ENCODE measurements at regions not wholly inside any gene's neighbourhood (a gene's known extent, or its start where the extent isn't known, plus 50 kb on each side); places are given as distances from the start of the nearest gene placed in this dataset.

DNA sequence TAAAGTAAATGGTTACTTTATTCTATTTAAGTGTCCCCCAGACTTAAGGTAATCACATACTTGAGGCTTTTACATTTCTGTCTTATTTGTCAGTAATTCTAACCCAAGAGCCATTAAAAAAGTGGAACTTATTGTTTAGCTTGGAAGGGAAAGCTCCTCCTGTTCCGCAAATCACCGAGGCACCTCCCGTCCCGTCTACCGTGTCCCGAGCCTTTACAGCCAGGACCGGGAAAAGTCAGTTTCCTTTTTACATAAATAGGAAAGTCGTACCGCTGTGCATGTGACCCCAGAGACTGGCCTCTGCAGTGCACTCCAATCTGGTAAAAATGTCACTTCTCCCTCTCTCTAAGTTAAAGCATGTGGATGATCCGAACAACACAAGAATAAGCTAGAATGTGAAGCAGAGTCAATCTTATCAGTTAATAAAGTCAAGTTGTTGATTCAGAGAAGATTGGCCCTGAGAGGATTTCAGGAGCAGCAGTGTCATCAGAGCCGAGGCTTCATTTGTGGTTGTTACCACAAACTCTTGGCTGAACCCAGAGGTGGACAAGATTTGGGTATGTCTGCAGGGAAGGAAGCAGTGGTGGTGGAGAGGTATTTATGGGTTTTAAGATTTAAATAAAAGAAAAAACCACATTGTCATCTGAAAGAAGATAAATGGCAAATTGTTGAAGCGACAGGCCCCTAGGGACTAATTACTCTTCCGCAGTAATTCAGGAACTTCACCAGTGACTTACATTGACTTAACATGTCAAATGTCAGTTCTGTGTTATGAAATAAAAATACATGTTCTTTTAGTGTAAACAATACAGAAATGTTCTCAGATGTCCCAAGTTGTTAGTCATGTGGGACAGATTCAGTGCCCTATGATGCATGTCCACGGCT is 316.6 kb upstream of the ZNF32 start:
- no peak for DNase-seq

DNA sequence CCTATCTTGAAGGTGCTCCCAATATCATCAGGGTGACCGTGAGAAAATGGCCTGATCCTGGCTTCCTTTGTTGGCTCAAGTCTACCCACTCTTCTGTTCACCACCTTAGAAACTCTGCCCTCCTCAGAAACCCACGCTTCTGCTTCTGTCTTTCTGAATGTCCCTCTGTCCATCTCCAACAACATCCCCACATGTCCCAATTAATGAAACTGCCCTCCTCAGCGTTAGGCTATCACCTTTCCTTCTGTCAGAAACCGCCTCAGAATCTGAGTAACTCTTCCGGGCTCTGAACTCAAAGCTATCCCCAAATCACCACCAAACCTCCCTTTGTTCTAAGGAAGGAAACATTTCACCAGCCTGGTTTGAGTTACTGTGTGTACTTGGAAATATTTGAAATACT is 315.8 kb upstream of the ZNF32 start:
- DNase-seq: no peak

DNA sequence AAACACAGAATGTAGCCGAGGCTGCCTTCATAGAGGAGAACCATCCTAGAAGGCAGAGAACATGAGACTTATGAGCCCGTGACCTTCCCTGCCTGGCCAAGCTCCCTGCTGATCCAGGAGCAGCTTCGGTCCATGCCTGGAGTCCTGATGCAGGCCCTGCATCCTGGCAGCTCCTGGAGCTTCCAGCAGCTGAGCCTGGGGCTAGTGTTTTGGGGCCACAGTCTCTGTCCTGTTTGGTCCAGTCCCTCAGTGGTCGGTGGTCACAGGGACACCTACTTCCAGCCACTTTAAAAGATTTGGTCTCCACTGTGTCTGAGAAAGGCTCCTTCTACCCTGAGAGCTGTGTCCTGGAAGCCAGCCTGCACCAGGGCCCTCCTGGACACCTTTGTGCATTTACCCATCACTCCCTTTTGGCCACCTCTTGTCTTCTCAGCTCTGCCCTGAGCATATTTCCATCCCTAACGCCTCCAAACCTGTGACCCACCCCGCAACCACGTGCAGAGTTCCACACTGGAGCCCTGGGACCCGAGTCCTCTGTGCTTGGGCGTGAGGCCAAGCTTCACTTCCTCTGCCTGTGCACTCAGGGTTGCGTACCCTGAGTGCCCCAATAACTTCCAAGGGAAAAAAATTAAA is 315.2 kb upstream of the ZNF32 start:
- DNase-seq: no peak

DNA sequence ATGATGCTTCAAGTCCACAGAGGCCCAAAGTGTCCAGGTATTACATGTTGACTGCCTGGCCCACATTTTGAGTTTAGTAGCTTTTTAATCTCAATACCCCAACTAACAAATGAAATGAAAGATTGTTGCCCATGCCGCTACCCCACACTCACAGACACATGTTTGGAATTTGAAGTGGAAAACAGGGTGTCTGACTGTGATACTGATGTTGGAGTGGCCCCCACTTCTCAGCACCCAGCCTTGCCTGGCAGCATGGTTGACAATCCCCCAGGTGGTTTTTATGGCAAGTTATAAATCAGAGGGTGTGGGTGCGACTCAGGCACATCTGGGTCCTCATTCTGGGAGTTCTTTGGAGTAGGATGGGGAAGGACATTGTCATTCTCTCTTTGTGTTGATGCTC is 314.7 kb upstream of the ZNF32 start:
- DNase-seq: no peak

DNA sequence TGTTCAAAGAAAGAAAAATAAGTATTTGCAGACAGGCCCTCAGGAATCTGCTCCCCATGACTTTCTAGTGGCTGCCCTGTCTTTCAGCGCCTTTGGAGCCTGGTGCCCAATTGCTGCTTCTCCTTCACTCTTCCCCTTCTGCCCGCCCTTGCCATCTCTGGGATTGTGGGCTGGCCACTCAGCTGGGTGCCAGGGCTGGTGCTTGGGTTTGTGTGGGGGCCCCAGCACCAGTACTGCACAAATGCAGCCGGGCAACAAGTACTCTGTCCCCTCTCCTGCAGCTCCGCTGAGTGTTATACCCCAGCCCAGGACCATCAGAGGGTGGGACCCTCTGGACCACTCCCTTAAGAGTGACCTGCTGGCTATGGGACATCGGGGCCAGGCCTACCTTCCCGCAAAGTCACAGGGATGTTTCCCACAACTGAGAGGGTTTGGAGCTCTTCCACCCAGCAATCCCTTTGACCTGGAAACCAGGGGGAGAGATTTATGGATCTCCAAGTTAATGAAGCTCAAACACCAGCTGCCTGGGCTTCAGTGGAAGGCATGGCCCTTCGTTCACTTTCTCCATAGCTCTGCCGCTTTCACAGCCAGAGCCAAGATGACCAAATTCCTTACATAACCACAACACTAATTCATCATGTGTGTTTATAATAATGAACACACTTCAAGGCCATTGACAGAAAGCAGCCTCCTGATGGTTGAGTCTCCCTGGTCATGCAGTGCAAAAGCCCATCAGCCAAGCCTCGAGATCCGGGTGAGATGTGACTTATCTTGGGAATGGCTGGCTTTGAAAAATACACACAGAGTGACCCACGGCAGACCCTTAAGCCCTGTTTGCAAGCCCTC is 313.9 kb upstream of the ZNF32 start:
- DNase-seq: no peak

DNA sequence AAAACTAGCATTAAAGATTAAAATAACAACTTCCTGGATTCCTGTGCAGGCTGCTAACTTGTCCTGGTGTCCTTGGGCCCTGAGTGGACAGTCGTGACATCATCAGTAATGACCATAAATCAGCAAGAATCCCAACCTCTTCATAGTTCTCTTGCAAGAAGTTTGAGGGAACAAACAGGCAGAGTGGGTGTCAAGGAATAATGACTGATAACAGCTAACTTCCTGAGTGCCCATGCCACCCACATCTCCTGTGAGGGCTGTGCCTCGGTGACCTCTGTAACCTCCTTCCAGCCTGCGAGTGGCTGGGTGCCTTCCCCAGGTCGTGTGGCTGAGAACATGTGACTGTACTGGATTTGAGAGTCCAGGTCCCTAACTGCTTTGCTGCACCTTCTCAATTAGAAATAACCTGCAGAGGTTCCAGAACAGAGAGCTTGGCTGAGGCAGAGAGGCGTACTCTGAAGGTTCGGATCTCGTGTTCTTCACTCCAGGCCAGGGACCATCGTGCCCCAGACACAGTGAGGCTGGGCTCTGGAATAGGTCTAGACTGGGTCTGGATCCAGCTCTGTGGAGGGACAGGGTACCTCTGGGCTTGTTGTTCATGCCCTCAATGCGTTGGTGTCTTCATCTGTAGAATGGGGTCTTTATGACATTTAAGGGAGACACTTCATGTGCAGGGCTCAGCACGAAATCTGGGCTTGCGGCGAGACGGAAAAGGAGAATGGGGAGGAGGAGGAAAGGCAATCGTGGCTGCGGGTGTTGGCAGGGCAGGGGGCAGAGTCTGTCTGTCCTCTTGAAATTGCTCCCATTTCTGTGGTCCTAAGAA is 313.1 kb upstream of the ZNF32 start:
- DNase-seq: no peak

DNA sequence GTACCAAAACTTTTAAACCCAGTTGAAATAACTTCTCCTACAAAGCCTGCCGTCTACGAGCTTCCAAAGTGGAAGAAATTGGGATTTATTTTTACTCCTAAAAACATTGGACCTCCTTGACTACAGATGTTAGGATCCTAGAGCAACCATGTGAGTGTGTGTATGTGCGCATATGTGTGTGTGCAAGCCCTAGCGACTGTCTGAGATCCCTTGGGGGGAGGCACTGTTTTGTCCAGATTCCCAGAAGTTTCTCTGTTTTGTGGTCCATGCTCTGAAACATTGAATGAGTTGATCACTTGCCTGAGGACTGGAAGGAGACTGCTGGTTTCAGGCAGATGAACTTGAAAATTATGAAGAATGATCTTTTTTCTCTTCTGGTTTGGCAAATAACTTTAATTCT is 312.3 kb upstream of the ZNF32 start:
- DNase-seq: no peak

DNA sequence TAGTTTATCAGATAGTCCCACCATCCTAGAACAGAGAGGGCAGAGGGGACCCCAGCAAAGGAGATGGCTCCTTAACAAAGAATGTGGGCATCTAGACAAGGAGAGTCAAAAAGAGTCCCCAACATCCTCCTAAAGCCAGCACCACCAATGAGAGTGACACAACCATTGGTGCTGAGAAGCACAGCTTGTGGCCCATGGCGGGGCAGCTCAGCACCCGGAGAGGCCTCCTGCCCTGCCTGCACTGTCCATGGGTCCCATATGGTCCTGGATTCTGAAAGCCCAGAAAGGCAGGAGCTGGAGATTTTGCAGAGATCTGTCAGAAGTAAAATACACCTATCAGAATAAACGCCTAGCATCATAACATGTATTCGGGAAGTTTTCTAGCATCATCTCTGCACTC is 311.8 kb upstream of the ZNF32 start:
- no peak for DNase-seq

DNA sequence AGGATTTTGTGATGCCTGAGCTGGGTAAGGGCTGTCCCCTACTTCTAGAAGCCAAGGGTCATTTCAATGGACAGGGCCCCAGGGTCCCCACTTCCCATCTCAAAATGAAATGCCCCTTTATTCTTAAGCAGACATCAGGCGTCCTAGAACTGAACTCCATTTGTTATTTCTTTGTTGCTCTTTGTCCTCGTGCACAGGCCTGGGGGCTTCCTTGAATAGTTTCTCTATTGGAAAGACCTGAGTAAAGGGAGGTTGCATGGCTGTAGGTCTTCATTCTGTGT is 311.4 kb upstream of the ZNF32 start:
- no peak for DNase-seq

DNA sequence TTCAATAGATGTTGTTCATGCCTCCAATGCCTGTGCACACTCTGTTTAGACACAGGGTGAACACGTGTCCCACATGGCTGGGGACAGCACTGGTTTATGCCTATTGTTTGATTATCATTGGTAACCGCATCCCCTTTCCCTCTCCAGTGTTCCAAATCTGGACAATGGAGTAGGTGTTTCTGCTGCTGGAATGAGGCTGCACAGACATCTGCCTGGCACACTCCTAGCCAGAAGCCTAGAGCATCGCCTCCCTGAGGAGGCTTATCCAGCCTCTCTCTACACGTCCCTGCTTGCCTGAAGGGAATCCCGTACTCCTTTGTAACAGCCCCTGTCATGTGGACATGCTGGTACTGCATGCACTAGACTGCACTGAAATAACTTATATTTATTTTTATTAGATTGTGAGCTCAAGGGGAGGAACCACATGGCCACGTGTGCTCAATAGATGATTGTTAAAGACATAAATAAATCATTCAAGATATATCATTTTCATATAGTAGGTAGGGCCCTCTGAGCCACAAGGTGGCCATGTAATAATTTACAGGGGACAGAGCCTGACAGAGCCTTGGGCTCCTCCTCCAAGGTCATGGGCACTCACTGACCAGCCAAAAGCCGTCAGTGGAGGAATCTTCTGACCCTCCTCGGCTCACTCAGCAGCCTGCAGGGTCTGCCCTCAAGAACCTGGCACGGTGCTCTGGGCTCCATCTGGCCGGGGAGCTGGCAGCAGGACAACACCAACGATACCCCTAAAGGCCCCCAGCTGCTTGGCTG is 310.9 kb upstream of the ZNF32 start:
- no peak for DNase-seq

DNA sequence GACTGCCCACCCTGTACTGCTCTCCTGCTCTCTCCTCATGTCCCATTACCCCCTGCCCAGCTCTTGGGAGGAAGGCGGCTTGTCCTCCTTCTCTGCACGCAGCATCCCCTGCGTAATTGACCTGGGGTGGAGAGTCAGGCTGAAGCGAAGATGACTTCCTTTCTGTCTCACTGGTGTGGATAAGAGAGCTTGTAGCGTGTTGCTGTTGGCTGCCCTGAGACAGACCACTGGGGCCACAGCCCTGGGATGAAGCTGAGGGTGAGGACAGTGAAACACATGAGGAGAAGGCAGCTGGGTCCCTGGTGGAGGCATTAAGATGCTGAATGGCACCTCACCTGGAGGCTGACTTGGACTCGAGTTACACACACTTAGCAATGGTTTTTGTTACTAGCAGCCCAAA is 310.3 kb upstream of the ZNF32 start:
- no peak for DNase-seq

DNA sequence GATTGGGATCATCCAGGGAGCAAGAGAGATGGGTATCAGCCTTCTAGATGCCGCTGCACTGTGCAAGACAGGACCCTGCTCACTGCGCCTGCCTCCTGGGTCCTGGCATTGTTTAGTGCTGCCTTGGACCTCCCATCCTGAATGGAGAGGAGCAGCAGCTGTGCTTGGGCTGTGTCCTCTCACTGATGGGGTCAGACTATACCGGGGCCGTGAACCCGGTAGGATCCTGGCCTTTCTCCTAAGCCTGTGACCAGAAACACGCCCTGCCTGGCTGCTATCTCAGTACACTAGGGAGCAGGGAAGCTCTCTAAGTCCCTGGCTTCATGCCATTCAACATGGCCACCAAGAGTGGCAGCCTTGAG is 309.4 kb upstream of the ZNF32 start:
- no peak for DNase-seq

DNA sequence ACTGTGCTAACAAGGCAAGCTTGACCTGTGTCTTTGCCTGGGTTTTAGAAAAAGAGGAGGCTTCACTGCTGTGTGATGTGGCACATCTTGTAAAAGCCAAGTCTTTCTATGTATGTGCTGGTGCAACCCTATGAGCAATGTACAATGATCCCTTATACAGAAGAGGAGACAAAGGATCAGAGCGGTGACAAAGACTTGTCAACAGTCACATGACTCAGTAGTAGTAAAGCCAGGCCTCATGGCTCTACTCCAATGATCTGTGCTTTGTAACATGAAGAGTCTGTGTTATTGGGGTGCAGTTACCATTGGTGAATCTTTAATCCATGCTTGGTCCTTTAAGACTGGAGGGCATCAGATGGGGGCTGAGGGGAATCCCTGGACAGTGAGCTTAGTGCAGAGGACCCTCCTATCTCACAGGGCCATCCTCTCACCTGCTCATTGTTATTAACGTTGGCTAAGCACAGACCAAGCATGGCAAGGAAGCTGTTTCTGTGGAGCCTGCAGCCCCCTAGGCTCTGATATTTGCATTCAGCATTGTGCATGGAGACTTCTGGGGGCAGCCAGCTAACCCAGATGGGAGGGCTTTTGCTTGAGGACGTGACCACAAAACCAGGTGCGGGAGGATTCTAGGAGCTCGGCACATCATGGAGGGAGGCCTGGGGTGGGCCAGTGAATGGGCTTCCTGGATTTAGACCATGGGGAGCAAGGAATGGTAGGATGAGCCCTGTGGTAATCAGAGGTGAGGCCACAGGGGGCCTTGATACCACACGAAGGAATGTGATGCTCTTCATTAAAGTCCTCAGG is 308.8 kb upstream of the ZNF32 start:
- DNase-seq: no peak

DNA sequence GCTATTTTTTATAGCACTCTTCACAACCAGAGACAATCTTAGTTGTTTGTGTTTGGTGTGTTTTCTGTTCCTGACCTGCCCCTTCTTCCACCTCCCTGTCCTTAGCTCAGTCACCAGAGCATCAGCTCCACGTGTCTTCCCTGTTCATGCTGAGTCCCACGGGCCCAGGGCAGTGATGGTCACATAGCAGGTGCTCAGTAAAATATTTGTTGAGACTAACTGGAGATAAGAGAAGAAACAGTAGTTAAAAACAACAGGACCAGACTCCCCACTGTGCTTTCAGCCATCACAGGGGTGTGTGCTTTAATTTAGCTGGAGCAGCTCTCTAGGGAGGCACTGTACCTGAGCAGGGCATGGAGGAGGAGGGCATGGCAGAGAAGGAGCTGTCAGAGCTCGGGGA is 307.3 kb upstream of the ZNF32 start:
- DNase-seq: no peak

DNA sequence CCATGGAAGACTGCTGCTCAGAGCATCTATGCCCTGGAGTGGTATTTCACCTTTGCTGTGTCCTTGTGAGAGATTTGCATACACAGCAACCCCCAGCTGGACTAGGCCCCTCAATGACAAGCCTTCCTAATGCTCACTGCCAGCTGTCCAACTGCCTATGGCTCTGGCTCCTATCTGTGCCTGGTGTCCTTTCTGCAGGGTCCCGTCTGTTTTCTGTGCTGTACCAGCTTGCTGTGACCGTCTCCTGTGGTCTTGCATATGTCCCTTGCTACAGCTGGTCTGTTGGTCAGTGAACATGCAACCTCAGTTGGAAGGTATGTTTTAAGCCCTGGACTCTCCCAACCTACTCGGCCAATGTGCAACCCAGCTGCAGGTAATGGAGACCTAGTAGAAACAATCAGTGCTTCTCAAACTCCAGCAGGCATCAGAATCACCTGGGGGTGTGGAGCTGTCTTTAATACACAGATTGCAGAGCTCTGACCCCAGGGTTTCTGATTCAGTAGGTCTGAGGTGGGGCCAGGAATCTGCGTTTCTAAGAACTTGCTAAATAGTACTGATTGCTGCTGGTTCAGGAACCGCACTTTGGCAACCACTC is 306.4 kb upstream of the ZNF32 start:
- no peak for DNase-seq

DNA sequence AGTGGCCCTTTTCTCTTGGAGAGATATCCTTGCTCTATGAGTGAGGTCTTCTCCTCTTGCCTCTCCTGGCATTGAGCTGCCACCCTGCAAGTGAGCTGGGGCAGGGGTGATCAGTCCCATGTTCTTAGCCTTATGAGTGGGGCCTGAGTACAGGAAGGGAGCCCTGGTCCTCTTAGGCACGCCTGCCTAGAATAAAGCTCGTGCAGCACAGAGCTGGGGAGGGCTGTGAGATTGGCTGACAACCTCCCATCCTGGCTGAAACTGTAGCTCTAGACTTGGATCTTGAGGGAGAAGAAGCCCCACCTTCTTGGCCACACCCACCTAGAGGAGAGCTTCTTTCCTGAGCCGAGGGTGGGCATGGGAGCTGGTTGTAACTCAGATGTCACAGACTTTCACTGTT is 305.0 kb upstream of the ZNF32 start:
- DNase-seq: no peak

DNA sequence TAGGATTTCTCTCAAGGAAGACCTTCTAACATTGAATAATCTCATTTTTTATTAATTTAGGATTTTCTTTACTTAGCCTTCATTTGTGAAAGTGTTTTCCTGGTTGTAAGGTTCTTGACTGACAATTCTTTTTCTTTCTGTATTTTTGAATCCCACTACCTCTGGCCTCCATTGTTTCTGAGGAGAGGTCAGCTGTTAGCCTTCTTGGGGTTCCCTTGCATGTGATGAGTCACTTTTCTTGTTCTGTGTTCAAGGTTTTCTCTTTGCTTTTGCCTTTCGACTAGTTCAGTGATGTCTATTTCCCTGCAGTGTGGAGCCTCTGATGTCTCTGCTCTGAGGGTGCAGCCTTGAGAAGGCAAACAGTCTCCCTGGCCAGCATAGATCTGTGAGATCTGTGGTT is 304.1 kb upstream of the ZNF32 start:
- no peak for DNase-seq

DNA sequence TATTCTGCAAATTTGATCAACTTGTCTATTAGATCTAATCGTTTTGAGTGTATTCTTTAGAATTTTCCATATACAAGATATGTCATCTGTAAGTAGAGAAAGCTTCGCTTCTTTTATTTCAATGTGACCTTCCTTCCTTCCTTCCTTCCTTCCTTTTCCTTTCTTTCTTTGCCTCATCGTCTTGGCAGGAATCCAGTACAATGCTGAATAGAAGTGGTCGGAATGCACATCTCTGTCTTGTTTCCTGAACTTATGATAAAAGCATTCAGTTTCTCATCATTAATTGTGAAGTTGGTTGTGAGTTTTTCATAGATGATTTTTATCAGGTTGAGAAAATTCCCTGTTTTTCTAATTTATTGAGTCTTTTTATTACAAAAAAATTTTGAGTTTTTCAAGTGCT is 300.7 kb upstream of the ZNF32 start:
- DNase-seq: no peak

DNA sequence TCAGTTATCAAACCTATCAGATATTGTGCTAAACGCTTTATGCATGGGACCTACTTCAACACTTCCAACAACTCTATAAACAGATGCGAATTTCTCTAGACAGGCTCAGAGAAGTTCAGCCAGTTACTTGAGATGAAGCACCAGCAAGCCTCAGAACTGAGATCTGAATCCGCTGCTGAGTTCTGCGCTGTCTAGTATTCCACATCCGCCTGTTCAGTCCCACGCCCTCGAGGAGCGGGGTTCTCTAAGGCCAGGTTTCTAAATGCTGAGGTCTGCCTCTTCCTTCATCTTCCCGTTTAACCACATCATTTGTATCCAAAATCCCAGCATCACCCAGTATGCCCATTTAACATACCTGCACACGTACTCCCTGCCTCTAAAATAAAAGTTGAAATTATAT is 297.8 kb upstream of the ZNF32 start:
- DNase-seq: no peak

DNA sequence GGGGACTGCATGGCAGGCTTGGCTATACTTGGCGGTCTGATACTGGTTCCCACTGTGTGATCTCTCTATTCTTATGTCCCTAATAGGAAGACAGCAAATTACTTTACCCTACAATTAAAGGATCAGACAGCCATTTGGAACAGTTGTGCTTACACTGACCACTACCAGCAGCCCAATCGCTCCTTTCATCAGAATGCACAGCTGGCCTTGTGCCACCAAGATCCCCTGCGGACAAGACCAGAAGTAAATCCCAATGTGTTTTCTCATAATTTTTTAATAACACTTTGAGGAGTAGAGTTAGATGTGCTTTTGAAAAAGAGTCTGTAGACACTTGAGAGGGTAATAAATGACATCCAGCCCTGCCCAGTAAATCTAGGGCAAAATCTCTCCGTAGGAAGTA is 297.2 kb upstream of the ZNF32 start:
- no peak for DNase-seq

DNA sequence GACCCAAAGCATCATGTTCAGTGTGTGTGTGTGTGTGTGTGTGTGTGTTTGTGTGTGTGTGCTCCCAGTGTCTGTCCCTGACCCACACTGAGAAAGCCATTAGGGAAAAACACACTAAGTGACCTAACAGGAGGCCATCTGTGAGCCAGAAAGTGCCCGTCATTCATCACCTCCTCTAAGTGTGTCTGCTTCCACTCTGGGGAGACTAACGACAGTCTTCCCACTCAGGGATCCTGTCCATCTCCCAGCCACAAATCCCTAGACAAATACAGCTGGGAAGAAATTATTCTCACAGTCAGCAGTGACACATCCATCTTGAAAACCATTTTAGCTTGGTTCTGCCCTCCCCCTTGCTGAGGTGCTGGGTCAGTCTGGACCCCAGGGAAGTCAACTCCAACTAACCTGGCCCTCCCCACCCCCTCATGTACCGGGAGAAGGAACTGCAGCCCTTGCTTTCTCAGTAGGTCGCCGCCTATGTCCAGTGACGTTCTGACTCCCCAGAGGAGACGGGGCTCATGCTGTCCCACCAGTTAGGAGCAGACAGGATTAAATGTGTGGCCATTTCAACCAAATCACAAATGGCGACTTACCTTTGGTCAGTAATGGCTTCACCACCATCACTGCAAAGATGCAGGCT is 296.5 kb upstream of the ZNF32 start:
- DNase-seq: no peak
